ENCODE measurements at regions not wholly inside any gene's neighbourhood (a gene's known extent, or its start where the extent isn't known, plus 50 kb on each side); places are given as distances from the start of the nearest gene placed in this dataset.

DNA sequence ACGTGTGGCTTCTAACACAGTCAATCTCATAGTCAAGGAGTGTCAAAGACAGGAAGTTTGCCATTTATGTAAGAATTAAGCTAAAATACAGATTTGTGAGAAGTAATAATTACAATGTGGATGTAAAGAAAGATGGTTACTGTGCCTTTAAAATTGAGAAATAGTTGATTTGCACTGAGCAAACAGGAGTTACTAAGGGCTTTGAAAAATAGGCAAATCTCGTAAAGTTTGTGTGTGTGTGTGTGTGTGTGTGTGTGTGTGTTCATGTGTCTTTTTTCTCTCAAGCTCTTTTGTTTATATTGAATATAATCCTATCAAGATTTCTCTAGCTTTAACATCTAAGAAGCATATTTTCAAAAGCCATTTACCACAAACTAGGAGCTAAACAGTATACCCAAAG is 2284.5 kb downstream of the LRRC4C start:
- in situ Hi-C loops (cut with HindIII; ENCODE audit: low sequenced_read_pairs): no loop called here
- DNase-seq (ENCODE audit: low spot score): no peak

DNA sequence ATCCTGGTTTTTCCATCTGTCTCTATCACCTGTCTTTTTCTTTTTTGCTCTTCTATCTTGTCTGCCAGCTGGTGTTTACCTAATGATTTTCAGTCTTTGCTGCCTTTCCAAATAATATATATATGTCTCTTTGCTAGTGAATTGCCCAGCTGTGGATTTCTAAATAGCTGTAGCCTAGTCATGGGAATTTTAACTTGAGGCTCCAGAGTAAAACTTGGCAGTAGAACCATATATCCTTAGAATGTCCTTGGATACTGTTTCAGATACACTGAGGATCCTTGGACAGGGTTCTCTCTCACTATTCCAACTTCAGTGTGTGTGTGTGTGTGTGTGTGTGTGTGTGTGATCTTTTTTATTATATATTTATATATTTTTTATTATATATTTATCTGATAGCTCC is 2285.3 kb downstream of the LRRC4C start:
- in situ Hi-C loops (cut with HindIII; ENCODE audit: low sequenced_read_pairs): no loop called here
- no peak for DNase-seq (ENCODE audit: low spot score)

DNA sequence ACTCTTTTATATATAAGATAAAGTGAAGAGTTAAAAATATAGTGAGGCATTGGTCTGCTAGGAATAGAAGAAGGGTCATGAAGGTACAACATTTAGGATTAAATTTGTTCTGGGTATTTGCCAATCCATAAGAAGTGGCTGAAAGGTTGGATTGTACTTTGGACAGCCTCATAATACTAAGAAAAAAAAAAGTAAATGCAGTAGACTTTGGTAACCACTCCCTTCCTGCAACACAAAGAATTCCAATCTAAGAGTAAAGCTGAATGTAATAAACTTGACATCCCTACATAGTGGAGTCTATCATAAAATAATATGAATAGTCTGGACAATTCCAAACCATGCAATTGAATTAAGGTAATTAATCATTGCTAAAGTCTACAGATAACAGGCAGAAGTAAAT is 2294.4 kb downstream of the LRRC4C start:
- DNase-seq (ENCODE audit: low spot score): no peak
- in situ Hi-C loops (cut with HindIII; ENCODE audit: low sequenced_read_pairs): no loop called here

DNA sequence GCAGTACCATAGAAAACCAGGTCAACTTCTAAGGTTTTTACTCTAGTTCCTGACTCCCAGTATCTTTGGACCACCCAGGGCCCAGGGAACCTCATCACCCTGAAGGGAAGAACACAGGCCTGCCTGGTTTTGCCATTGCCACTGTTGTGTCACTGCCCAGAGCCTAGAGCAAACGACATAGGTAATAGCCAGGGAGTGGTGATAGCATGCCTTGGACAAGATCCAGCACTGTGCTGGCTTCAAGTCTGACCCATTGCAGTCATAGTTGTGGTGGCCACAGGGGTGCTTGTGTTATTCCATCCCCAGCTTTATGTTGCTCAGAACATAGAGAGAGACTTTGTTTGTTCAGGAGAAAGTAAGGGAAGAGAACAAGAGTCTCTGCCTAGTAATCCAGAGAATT is 2310.2 kb downstream of the LRRC4C start:
- in situ Hi-C loops (cut with HindIII; ENCODE audit: low sequenced_read_pairs): no loop called here

GRCh38 chr11:39145346-39145745 is 2314.1 kb downstream of the LRRC4C start:
- DNase-seq (ENCODE audit: low spot score): no peak
- in situ Hi-C loops (cut with HindIII; ENCODE audit: low sequenced_read_pairs): no loop called here

More for the DNA sequence above, 2310.2 kb downstream of the LRRC4C start:
- no peak for DNase-seq (ENCODE audit: low spot score)

DNA sequence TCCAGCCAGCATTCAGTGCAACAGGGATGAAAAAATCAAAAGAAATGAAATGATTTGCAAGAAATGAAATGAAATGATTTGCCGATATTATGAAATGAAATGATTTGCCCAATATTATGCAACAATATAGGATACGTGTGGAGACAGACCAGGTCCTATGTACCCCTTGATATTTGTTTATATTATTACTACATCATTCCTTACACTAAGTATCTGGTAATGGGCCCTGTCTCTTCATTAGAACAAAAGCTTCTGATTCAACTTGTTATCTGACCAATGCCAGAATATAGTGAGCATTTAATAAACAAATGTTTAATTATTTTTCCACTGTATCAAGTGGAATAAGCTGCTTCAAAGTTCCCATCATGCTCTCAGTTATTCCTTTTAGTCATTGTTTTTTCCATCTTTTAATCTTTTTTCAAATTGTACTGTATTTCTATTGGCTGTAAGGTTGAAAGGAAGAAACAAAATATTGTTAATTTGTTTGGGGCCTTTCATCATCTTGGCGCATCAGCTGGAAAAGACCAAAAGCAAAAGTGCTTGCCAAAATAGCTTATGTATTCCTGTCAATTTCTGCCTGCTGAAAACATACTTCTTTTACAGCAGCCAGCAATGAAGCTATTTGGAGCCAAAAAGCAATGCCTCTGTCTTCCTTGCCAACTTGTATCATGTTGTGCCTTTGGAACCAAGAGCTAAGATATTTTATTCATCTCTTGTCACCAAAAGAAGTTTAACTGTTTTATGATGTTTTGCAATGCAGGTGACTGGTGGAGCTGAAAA is 2314.9 kb downstream of the LRRC4C start:
- peak; percentile 11 for DNase-seq (ENCODE audit: low spot score)
- in situ Hi-C loops (cut with HindIII; ENCODE audit: low sequenced_read_pairs): no loop called here

GRCh38 chr11:39139581-39139980 is 2319.9 kb downstream of the LRRC4C start:
- in situ Hi-C loops (cut with HindIII; ENCODE audit: low sequenced_read_pairs): no loop called here
- DNase-seq (ENCODE audit: low spot score): no peak

GRCh38 chr11:39120890-39121289 is 2338.6 kb downstream of the LRRC4C start:
- no peak for DNase-seq (ENCODE audit: low spot score)
- in situ Hi-C loops (cut with HindIII; ENCODE audit: low sequenced_read_pairs): no loop called here

DNA sequence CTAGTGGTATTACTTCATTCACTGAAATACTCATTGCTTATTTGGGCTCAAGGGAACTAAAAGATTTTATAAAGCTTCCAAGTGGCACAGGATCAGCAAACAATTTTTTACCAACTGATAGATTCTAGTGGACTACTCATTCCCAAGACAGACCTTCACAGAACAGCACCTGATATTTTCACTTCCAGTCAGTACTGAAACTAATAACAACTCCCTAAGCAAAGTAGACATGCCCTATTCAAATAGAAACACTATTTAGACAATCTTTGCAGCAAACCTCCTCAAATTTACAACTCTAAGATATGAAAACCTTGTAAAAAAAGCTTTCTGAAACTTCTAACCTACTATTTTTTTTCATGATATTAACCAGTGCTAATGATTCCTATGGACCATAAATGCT is 2345.8 kb downstream of the LRRC4C start:
- no peak for DNase-seq (ENCODE audit: low spot score)
- in situ Hi-C loops (cut with HindIII; ENCODE audit: low sequenced_read_pairs): no loop called here

DNA sequence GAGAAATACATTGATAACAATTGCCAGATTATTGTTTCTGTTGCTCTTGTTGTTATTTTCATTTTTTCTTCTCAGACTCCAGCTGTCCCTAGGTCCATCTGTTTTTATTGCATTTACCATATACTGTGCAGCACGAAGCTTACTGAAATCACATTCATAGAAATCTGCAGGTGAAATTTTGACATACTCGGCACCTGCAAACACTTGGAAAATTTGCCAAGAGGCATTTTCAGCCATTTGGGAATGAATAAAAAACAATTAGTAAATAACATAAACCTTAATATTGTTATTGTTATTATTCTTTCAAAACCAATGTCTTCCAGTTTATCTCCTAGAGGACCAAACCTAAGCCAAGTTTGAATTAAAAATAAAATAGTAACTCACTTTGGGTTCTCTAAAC is 2357.2 kb downstream of the LRRC4C start:
- no peak for DNase-seq (ENCODE audit: low spot score)
- in situ Hi-C loops (cut with HindIII; ENCODE audit: low sequenced_read_pairs): no loop called here

DNA sequence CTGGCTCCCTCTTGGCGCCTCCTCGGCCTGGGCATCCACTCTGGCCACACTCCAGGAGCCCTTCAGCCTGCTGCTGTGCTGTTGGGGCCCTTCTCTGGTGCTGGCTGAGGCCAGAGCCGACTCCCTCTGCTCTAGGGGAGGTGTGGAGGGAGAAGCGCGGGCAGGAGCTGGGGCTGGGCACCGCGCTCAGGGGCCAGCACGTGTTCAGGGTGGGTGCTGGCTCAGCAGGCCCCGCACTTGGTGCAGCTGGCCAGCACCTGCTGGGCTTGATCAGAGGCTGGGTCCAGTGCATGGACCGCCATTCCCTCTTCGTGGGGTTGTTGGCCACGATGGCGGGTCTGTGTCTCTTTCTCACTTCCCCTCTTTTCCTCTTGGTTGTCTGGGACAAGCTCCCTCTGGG is 2381.0 kb downstream of the LRRC4C start:
- DNase-seq (ENCODE audit: low spot score): no peak
- in situ Hi-C loops (cut with HindIII; ENCODE audit: low sequenced_read_pairs): no loop called here

DNA sequence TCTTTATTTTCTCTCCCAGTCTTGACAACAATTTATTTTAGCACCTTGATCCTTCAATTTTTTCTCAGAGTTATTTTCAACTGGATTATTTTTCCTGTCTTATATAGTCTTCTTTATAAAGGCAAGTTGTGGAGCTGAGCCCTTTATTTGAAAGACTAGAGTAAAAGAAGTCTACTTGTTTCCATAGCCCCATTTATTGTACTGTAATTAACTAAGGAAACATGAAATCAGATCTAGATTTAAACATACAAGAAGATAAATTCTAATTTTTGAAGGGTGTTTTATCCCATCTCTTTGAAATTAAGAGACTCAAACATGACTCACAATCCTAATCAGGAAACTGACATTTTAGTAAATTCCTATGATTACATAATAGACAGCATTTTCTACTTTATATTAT is 2421.8 kb downstream of the LRRC4C start:
- in situ Hi-C loops (cut with HindIII; ENCODE audit: low sequenced_read_pairs): no loop called here
- DNase-seq (ENCODE audit: low spot score): no peak

DNA sequence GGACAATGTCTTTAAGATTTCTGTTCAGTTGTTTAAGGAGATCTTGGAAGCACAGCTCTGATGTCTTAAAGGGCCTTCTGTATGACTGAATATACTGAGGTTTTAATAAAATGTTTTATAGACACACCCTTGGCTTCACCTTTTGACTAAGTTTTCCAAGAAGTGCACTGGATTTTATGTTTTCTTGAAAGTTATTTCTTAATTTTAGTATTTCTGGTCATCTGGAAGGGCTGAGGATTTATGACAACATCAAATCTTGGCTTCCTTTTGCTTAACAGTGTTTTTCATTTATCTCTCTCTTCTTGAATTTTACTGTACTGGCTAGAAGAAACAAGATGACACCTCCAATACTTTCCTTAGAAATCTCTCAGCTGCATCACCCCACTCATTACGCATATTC is 2423.4 kb downstream of the LRRC4C start:
- no peak for DNase-seq (ENCODE audit: low spot score)
- in situ Hi-C loops (cut with HindIII; ENCODE audit: low sequenced_read_pairs): no loop called here

DNA sequence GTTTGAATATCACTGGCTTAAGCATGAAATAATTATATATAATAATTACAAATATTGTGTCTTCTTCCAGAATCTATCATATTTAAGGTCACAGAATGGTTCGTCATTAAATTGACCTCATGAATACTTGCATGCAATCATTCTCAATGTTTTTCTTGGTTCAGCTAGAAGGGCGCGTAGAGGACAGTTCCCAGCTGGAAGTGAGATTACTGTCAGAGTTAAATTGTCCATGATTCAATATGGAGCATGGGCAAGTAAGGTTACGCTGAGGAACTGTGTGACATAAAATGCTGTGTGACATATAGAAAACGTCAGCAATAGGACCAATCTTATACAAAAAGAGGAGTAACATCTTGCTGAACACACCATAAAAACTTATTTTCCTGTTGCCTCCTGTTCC is 2423.5 kb upstream of the RAG2 start:
- in situ Hi-C loops (cut with HindIII; ENCODE audit: low sequenced_read_pairs): no loop called here

DNA sequence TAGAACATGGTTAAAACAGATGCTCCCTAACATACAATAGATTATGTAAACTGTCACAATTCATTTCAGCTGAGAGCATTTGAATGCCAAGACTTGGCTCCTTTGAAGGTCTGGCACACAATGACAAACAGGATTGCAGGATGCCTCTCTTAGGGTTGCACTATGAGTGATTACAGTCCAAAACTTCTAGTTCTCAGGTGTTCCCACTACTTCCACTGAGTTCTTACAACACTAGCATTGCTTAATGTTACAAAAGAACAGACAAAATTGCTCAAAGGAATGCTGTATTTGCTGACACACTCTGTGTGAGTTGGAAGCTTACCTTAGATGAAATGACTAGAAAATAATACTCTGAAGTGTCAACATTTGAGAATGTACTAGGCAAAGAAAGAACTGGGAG is 2413.8 kb upstream of the RAG2 start:
- in situ Hi-C loops (cut with HindIII; ENCODE audit: low sequenced_read_pairs): no loop called here
- DNase-seq (ENCODE audit: low spot score): no peak

More for the DNA sequence above, 2423.5 kb upstream of the RAG2 start:
- DNase-seq (ENCODE audit: low spot score): no peak

- DNase-seq (ENCODE audit: low spot score): no peak
- in situ Hi-C loops (cut with HindIII; ENCODE audit: low sequenced_read_pairs): no loop called here
These were observed 2392.8 kb upstream of the RAG2 start for GRCh38 chr11:38990841-38991240.

DNA sequence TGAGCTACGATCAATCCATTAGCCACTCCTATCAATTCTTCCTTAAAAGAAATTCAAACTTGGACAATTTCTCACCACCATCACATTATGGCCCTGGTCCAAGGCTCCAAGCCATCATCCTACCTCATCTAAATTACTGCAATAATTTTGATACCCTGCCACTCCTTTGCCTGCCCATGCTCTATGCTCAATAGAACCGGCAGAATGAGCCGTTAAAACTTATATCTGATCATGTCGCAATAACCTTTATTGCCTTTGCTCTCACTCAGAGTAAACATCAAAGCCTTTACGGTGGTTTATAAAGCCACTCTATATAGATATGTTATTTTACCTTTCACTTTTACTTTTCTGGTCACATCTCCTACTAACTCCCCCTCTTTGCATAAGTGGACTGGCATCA is 2392.1 kb upstream of the RAG2 start:
- no peak for DNase-seq (ENCODE audit: low spot score)
- in situ Hi-C loops (cut with HindIII; ENCODE audit: low sequenced_read_pairs): no loop called here

- no peak for DNase-seq (ENCODE audit: low spot score)
- in situ Hi-C loops (cut with HindIII; ENCODE audit: low sequenced_read_pairs): no loop called here
These were observed 2390.9 kb upstream of the RAG2 start for GRCh38 chr11:38988908-38989307.

GRCh38 chr11:38972220-38972619 is 2374.2 kb upstream of the RAG2 start:
- no peak for DNase-seq (ENCODE audit: low spot score)
- in situ Hi-C loops (cut with HindIII; ENCODE audit: low sequenced_read_pairs): no loop called here

DNA sequence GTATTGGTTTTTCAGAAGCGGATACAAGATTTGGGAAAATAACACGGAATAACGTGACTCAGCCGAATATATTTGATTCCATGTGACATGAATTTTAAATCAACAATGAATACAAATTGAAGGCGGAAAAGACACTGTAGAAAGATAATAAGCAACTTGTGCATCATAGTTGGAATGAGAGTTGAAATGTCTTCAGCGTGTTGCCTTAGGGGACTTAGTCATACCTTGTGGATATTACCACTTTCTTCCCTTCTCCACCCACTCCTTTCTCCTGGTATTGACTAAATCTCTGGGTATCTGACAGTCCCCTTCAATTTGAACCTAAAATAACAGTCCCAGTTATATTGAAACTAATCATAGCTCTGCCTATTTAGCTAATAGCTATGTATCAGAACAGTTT is 2373.1 kb upstream of the RAG2 start:
- DNase-seq (ENCODE audit: low spot score): no peak
- in situ Hi-C loops (cut with HindIII; ENCODE audit: low sequenced_read_pairs): no loop called here

- in situ Hi-C loops (cut with HindIII; ENCODE audit: low sequenced_read_pairs): no loop called here
- DNase-seq (ENCODE audit: low spot score): no peak
These were observed 2370.9 kb upstream of the RAG2 start for GRCh38 chr11:38968951-38969350.

Measured in G401 (cell line).